ENCODE measurements at regions not wholly inside any gene's neighbourhood (a gene's known extent, or its start where the extent isn't known, plus 50 kb on each side); places are given as distances from the start of the nearest gene placed in this dataset.

DNA sequence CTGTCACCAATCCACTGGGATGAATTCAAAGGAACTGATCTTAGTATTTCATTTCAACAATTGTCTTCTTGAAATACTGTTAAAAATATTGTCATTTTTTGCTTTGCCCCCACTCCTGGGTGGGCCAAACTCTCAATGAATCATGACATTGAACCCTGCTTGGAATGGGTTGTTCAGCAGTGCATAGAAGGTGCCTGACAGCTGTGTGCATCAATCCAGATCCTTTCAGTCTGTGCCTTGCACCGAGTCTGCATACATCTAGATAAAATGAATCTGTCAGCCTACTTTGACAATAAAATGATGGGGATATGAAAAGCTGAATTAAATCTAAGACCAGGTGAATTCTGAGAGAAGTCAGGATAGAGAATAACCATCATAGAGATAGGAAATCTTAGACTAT lies 706.6 kb downstream of the CBLN2 start:
- TF ChIP-seq, protein P1, sequence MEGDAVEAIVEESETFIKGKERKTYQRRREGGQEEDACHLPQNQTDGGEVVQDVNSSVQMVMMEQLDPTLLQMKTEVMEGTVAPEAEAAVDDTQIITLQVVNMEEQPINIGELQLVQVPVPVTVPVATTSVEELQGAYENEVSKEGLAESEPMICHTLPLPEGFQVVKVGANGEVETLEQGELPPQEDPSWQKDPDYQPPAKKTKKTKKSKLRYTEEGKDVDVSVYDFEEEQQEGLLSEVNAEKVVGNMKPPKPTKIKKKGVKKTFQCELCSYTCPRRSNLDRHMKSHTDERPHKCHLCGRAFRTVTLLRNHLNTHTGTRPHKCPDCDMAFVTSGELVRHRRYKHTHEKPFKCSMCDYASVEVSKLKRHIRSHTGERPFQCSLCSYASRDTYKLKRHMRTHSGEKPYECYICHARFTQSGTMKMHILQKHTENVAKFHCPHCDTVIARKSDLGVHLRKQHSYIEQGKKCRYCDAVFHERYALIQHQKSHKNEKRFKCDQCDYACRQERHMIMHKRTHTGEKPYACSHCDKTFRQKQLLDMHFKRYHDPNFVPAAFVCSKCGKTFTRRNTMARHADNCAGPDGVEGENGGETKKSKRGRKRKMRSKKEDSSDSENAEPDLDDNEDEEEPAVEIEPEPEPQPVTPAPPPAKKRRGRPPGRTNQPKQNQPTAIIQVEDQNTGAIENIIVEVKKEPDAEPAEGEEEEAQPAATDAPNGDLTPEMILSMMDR (IDR thresholded peaks at IDR 0.05), result no peak
- TF ChIP-seq EZH2phosphoT487 (IDR thresholded peaks at IDR 0.05), result no peak
- TF ChIP-seq EZH2 (IDR thresholded peaks at IDR 0.05), result no peak
